ENCODE measurements at regions not wholly inside any gene's neighbourhood (a gene's known extent, or its start where the extent isn't known, plus 50 kb on each side); places are given as distances from the start of the nearest gene placed in this dataset.
"Not testable (repeated sequence)": the region's sequence is repeated elsewhere in the genome, so short reads cannot be mapped to it uniquely, and the experiment has no call there.

- TF ChIP-seq CTCF (IDR thresholded peaks at IDR 0.05); PREB (CRISPR knock-in tag; IDR thresholded peaks at IDR 0.05; ENCODE audit: borderline replicate concordance); JUN (CRISPR knock-in tag; IDR thresholded peaks at IDR 0.05); ZNF121 (CRISPR knock-in tag; IDR thresholded peaks at IDR 0.05): not testable (repeated sequence)
These were observed 114.7 kb upstream of the GOLGA6L4 start for GRCh38 chr15:84120903-84121302.
